Adipocyte (in vitro differentiated cells): ENCODE measurements at regions not wholly inside any gene's neighbourhood (a gene's known extent, or its start where the extent isn't known, plus 50 kb on each side); places are given as distances from the start of the nearest gene placed in this dataset.
"Not testable (repeated sequence)": the region's sequence is repeated elsewhere in the genome, so short reads cannot be mapped to it uniquely, and the experiment has no call there.

Experiments
- DNase-seq: peaks from one replicate; pipeline ENCODE4 v3.0.0-alpha.2; 2015; ENCODE audit warnings: low read depth
- H3K27me3 ChIP-seq: replicated peaks from 2 replicates; pipeline ENCODE4 v1.7.0; 2013; ENCODE audit warnings: mild to moderate bottlenecking, low read length, moderate library complexity; ENCODE audit not compliant: control insufficient read depth, insufficient read depth
- H3K36me3 ChIP-seq: 2 replicates; pipeline ENCODE4 v1.7.0; 2013; ENCODE audit warnings: low read length, mild to moderate bottlenecking, moderate library complexity; ENCODE audit not compliant: control insufficient read depth, insufficient read depth, severe bottlenecking
- H3K4me1 ChIP-seq: 2 replicates; pipeline ENCODE4 v1.7.0; 2013; ENCODE audit warnings: mild to moderate bottlenecking, low read length, moderate library complexity; ENCODE audit not compliant: control insufficient read depth, insufficient read depth
- H3K4me3 ChIP-seq: 2 replicates; pipeline ENCODE4 v1.7.0; 2013; ENCODE audit warnings: mild to moderate bottlenecking, low read length, moderate library complexity
- H3K9ac ChIP-seq: 2 replicates; pipeline ENCODE4 v1.7.0; 2013; ENCODE audit warnings: mild to moderate bottlenecking, low read length, moderate library complexity
- H3K9me3 ChIP-seq: 2 replicates; pipeline ENCODE4 v1.7.0; 2013; ENCODE audit warnings: mild to moderate bottlenecking, low read length, moderate library complexity; ENCODE audit not compliant: control insufficient read depth

DNA sequence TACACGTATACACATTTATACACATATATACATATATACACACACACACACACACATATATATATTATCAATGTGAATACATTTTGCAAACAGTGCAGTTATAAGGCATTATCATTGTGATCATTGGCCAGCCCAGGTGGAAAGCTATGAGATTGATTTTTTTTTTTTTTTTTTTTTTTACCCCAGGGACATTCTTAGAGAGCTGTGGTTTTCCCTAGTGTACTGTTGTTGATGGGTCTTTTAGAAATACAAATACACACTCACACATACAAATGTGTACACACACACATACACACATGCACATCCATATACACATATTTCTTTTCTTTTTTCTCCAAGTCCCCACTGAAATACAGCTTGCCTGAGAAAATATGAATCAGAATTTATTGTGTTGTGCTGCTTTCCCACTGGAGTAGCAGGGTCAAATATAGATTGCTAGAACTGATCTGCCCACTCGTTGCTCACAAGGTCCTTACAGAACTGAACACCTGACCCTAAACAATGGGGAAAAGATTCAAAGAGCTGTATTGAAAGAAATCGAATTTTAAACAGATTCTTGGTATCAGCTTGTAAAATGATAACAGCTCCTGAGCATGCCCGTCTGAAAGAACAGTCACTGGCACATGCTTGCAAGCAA, 325.6 kb downstream of the OMA1 start:
- Histone ChIP-seq H3K4me1 (no peaks in the 10 kb centered on the region), H3K4me3 (no peak overlapping the region), H3K9ac (no peak overlapping the region), H3K27me3 (peaks cover 10% of the 10 kb centered on the region), H3K9me3 (no peaks in the 10 kb centered on the region), H3K36me3 (no peaks in the 10 kb centered on the region)
- DNase-seq, result peak; percentile 1

DNA sequence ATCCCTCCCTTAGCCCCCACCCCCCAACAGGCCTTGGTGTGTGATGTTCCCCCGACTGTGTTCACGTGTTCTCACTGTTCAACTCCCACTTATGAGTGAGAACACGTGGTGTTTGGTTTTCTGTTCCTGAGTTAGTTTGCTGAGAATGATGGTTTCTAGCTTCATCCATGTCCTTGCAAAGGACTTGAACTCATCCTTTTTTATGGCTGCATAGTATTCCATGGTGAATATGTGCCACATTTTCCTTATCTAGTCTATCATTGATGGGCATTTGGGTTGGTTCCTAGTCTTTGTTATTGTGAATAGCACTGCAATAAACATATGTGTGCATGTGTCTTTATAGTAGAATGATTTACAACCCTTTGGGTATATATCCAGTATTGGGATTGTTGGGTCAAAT, 330.4 kb downstream of the OMA1 start:
- H3K27me3 ChIP-seq, DNase-seq, H3K4me1 ChIP-seq, H3K36me3 ChIP-seq, H3K9ac ChIP-seq, H3K9me3 ChIP-seq, H3K4me3 ChIP-seq: not testable (repeated sequence)

DNA sequence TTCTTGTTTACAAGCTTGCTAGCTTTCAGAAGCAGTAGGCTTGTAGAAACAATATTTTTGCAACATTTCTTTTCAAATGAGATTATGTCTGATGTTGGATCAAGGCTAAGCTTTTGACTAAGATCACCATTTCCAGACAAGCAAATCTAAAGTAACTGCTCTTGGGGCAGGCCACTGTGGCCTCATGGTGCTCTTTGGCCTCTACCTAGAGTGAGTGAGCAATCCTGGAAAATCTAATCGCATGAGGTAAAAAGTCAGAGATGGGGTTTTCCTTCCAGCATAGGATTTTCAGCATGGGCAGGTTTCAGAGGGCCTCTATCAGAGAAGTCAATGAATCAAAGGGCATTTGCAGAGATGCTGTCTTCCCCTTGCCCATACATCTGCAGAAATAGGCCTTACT, 331.9 kb downstream of the OMA1 start:
- no peak for DNase-seq
- Histone ChIP-seq H3K9me3 (no peaks in the 10 kb centered on the region), H3K27me3 (peaks cover 7% of the 10 kb centered on the region), H3K36me3 (no peaks in the 10 kb centered on the region), H3K9ac (no peak overlapping the region), H3K4me1 (no peaks in the 10 kb centered on the region), H3K4me3 (no peak overlapping the region)

GRCh38 chr1:58211869-58212268, 334.7 kb downstream of the OMA1 start:
- Histone ChIP-seq H3K4me3 (no peak overlapping the region), H3K9me3 (peaks cover 4% of the 10 kb centered on the region), H3K27me3 (peaks cover 3% of the 10 kb centered on the region), H3K9ac (no peak overlapping the region), H3K36me3 (no peaks in the 10 kb centered on the region), H3K4me1 (no peaks in the 10 kb centered on the region)
- no peak for DNase-seq

DNA sequence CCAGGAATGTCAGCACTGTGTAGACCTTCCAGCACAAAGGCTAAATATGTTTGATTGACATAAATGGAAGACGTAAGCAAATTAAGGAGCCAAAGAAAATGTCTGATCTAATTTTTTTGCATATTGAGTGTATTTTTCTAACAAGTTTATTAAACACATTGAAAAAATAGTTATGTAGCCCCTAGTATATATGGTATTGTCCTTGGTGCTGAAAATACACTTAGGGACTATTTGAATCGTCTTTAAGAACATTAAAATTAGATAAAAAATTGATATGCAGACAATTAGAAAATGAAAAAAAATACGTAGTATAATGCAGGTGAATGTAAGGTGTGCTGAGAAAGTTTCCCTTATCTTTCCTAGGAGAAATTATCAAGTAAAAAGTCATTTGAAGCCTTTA, 337.0 kb downstream of the OMA1 start:
- H3K4me3 ChIP-seq, result no peak overlapping the region

GRCh38 chr1:58206749-58207148, 339.8 kb downstream of the OMA1 start:
- H3K27me3 ChIP-seq, result peaks cover 3% of the 10 kb centered on the region
- DNase-seq, result no peak

More for the DNA sequence above, 337.0 kb downstream of the OMA1 start:
- peaks cover 3% of the 10 kb centered on the region for H3K27me3 ChIP-seq
- peaks cover 4% of the 10 kb centered on the region for H3K9me3 ChIP-seq
- DNase-seq, result peak; percentile 1
- H3K9ac ChIP-seq, result no peak overlapping the region
- no peaks in the 10 kb centered on the region for H3K36me3 ChIP-seq
- no peaks in the 10 kb centered on the region for H3K4me1 ChIP-seq

GRCh38 chr1:58204284-58204683, 342.2 kb downstream of the OMA1 start:
- no peaks in the 10 kb centered on the region for H3K27me3 ChIP-seq
- H3K36me3 ChIP-seq, result no peaks in the 10 kb centered on the region
- no peaks in the 10 kb centered on the region for H3K4me1 ChIP-seq
- H3K9me3 ChIP-seq, result peaks cover 4% of the 10 kb centered on the region
- no peak overlapping the region for H3K4me3 ChIP-seq
- DNase-seq, result no peak
- H3K9ac ChIP-seq, result no peak overlapping the region

More at GRCh38 chr1:58206749-58207148, 339.8 kb downstream of the OMA1 start:
- Histone ChIP-seq H3K9me3 (peaks cover 4% of the 10 kb centered on the region), H3K9ac (no peak overlapping the region), H3K4me3 (no peak overlapping the region), H3K4me1 (no peaks in the 10 kb centered on the region), H3K36me3 (no peaks in the 10 kb centered on the region)

GRCh38 chr1:58201492-58202106, 344.9 kb downstream of the OMA1 start:
- no peak overlapping the region for H3K9ac ChIP-seq
- no peaks in the 10 kb centered on the region for H3K36me3 ChIP-seq
- no peak overlapping the region for H3K4me3 ChIP-seq
- H3K9me3 ChIP-seq, result no peaks in the 10 kb centered on the region
- no peak for DNase-seq
- H3K27me3 ChIP-seq, result no peaks in the 10 kb centered on the region
- no peaks in the 10 kb centered on the region for H3K4me1 ChIP-seq

DNA sequence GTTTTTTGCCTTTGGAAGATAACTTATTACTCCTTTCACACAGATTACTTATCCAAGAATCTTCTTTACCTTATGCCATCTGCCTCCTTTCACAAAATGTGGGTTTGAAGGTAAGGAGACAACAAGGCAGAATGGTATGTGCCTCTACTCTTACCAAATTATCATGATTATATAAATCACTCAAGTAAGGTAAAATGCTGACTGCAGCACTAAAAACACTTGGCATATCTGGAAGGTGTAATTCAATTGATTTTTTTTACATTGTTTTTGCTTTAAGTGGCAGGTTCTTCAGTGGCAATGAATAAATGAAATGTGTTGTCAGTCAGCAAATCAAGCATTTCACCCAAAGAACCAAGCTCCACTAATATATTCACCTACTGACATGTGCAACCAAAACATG, 346.1 kb downstream of the OMA1 start:
- H3K9me3 ChIP-seq, result no peaks in the 10 kb centered on the region
- H3K9ac ChIP-seq, result no peak overlapping the region
- no peak for DNase-seq
- H3K4me1 ChIP-seq, result no peaks in the 10 kb centered on the region
- no peaks in the 10 kb centered on the region for H3K36me3 ChIP-seq
- H3K4me3 ChIP-seq, result no peak overlapping the region
- H3K27me3 ChIP-seq, result no peaks in the 10 kb centered on the region

- Histone ChIP-seq H3K9me3 (no peaks in the 10 kb centered on the region), H3K4me3 (no peak overlapping the region), H3K4me1 (no peaks in the 10 kb centered on the region), H3K9ac (no peak overlapping the region), H3K27me3 (no peaks in the 10 kb centered on the region), H3K36me3 (no peaks in the 10 kb centered on the region)
- no peak for DNase-seq
Observed at GRCh38 chr1:58197811-58198210, 348.7 kb downstream of the OMA1 start.

- Histone ChIP-seq H3K4me3 (no peak overlapping the region), H3K36me3 (no peaks in the 10 kb centered on the region), H3K9ac (no peak overlapping the region), H3K4me1 (no peaks in the 10 kb centered on the region), H3K9me3 (no peaks in the 10 kb centered on the region), H3K27me3 (peaks cover 10% of the 10 kb centered on the region)
- no peak for DNase-seq
Observed at GRCh38 chr1:58190267-58190988, 356.1 kb downstream of the OMA1 start.
